NCI-H2227 (cell line): ENCODE measurements at regions not wholly inside any gene's neighbourhood (a gene's known extent, or its start where the extent isn't known, plus 50 kb on each side); places are given as distances from the start of the nearest gene placed in this dataset.

Experiments used
- DNase-seq: peaks from one replicate; lab custom pipeline; 2025; ENCODE audit not compliant: unreplicated experiment; lab: John Stamatoyannopoulos, UW

DNA sequence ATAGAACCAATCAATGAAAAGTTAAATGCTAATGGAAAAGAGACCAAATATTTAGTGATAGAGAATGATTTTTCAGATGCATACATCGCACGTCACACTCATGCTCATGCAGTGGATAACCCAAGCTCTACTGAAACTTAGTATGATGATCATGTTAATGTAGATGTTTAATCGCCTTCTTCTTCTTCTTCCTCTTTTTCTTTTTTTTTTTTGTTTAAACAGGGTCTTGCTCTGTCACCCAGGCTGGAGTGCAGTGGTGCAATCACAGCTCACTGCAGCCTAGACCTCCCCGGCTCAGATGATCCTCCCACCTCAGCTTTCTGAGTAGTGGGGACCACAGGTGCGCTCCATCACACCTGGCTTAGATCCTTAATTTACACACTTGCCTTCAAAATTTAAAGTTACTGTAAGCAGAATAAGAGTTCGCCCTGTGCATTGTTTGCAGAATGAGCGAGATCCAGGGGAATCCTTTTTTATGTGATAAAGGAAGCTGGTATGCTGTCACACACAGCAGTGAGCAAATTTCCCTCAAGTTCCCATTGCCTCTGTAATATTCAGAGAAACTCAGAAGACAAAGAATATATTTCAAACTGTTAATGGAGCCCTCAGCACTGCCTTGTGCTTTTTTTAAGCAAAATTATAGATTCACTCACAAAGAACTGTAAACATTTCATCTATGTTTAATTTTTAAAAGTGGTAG, 194.2 kb upstream of the SGK1 start:
- DNase-seq: no peak

GRCh38 chr6:134510920-134511319, 193.0 kb upstream of the SGK1 start:
- DNase-seq: no peak

GRCh38 chr6:134510142-134510541, 192.2 kb upstream of the SGK1 start:
- DNase-seq: no peak

- DNase-seq: no peak
Measured at GRCh38 chr6:134508862-134509498, 191.1 kb upstream of the SGK1 start.

GRCh38 chr6:134506162-134506561, 188.2 kb upstream of the SGK1 start:
- no peak for DNase-seq

DNA sequence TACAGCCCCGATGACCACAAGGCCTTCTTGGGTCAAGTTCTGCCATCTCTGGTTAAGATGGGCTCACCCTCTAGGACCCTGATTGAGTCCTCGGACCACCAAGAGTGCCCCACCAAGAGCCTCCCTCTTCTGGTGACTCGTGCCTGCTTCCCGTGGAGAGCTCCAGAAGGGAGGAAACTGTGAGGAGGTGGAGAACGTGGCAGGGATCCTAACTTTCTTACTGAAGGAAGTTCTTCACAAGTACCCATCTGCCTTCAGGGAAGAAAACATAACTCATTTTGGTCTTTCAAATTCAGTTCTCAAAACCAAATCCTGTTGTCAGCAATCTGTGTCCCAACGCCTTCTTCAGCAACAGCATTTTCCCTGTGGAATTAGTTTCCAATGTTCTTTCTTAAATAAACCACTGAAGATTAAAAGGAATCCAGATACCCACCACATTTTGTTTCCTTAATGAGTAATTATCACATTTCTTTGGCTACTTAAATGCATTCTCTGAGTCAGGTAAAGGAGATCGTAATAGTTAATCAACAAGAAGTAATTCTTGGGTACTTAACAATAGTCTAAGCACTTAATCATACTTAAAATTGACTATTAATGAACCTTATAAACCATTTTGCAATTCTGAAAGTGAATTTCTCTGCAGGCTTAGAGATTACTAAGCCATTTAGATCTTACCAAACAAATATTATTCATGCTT, 185.8 kb upstream of the SGK1 start:
- DNase-seq: no peak

DNA sequence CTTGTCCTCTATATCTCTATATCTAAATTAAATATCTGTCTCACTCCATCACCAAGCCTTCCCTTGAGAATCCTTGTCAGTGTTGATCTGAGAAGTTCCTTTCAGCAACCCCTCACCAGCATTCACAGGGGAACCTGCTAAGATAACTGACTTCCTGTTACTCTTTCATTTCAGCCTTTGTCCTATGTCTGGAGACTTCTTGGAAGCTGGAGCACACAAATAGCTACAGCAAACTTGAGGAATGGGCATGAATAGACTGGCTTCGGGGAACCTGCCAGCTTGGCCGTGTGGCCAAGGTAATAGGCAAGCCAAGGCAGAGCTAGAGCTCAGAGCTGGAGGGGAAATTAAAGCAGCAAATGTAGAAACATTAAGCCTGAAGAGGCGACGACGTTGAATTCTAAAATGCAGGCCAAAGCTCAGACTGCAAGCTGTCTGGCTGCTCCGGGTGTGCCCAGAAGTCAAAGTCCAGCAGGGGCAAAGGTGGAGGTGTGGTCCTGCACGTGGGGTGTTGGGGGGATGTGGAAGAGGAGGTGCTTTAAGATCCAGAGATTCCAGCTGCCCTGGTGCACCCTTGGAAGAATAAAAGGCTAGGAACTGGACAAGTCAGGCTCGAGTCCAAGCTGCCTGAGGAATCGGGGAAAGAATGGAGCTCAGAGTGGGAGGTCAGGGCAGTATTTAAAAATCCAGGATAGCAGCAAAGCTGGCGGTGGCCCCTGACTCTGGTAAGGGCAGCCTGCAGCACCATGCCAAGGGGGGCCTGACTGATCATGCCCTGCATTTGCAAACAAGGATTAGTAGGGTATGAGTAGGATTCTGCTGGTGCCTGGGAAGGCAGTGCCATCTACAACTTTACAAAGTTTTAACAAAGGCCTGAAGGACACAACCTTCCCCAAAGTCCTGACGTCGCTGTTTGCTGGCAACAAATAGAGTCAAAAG, 185.0 kb upstream of the SGK1 start:
- no peak for DNase-seq

DNA sequence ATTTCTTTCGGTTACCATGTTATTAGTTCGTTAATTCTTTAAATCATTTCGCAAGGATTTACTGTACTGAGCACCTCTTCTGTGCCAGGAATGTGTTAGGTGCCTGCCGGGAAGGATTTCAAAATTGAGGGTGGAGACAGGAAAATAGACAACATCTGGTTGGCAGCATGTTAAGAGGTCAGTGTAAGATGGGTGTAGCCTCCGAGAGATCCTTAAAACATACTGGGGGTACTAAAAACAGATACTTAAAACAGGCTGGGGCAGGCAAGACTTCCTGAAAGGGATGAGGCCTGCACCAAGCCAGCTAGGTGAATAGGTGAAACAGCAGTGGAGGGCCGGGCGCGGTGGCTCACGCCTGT, 178.0 kb upstream of the SGK1 start:
- DNase-seq: no peak

DNA sequence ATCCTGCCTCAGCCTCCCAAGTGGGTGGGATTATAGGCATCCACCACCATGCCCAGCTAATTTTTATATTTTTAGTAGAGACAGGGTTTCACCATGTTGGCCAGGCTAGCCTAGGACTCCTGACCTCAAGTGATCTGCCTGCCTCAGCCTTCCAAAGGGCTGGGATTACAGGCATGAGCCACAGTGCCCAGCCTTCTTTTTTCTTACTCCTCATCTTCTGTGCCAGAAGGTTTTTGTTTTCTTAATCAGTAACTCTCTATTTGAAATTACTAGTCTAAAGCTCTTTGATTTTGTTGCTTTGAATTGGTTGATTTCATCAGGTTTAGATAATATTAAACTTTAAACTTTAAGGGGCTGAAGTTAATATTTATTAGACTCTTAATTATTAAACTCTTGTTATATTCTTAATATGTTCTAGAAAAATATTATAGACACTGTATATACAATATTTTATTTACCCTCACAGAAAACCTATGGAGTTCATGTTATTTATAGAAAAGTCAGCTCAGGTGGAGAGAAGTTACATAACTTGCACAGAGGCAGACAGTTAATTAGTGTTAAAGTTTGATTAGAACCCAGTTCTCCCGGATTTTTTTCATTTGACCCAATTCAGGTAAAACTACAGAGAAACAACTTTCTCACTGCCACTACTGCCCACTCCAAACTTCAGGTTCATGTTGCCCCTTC, 177.4 kb upstream of the SGK1 start:
- DNase-seq: no peak

- no peak for DNase-seq
Measured at GRCh38 chr6:134493789-134494188, 175.9 kb upstream of the SGK1 start.

DNA sequence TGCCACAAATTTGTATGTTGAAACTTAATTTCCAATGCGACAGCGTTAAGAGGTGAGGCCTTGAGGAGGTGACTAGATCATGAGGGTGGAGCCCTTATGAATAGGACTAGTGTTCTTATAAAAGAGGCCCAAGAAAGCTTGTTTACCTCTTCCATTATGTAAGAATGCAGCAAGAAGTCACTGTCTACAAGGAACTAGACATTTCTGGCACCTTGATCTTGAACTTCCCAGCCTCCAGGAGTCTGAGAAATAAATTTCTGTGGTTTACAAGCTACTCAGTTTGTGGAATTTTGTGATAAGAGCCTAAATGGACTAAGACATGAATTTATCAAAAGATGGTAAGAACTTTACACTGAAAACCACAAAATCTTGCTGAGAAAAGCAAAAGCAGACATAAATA, 173.6 kb upstream of the SGK1 start:
- no peak for DNase-seq

DNA sequence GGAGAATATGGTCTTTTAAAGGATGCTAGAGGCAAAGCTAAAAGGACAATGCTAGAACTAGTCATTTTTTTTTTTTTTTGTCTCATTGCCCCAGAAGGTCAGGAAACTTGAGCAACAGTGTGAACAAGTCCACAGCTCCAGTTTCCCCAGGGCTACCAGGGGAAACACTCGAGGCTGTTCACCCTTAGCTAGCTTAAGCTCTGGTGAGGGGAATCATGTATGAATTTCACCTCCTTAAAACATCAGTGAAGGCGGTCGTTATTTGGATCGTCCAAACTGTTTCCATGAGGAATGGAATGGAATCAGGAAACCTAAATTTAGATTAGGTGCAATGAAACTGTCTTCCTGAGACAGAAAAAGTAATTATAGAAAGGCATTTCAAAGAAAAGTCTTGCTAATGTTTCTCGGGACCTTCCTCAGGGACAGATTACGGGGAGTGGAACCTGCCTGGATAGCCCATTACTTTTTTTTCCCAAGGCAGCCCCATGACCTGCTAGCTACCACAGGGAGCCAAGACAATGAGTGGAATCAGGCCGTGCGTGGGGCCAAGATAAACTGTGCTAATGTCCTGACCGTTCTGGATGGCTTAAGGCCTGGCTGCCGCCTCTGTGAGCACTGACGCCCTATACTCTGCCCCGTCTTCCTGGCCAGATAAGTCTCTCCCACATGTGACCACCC, 164.8 kb upstream of the SGK1 start:
- no peak for DNase-seq

DNA sequence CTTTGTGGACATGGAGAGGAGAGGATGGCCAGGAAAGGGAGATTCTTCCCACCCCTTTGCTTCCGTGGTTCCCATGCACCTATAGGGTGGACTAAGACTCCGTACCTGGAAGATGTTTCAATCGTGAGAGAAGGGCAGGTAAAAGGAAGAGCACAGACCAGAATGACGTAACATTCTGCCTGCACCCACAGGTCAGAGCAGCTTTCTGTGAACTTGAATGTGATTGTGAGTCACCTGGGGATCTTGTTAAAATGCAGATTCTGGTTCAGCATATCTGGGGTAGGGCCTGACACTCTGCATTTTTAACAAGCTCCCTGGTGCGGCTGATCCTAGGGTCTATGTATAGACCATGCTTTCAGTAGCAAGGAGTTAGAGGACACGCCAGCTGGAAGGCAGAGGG, 164.1 kb upstream of the SGK1 start:
- DNase-seq: no peak

DNA sequence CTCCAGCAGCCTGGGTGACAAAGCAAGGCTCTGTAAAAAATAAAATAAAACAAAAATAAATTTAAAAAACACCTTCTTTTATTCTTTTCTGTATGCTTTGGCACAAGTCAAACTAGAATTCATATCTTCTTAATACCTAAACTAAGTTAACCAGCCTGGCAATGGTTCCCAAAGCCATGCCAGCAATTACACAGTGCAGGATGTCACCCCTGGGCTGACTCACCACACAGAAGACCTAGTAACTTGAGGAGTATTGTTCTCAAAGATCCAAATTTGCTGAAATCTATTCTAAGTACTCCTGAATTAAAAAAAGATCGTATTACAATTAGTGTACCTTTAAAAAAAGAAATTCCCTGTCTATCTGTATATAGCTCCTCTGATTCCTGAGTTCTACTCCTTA, 162.7 kb upstream of the SGK1 start:
- no peak for DNase-seq

DNA sequence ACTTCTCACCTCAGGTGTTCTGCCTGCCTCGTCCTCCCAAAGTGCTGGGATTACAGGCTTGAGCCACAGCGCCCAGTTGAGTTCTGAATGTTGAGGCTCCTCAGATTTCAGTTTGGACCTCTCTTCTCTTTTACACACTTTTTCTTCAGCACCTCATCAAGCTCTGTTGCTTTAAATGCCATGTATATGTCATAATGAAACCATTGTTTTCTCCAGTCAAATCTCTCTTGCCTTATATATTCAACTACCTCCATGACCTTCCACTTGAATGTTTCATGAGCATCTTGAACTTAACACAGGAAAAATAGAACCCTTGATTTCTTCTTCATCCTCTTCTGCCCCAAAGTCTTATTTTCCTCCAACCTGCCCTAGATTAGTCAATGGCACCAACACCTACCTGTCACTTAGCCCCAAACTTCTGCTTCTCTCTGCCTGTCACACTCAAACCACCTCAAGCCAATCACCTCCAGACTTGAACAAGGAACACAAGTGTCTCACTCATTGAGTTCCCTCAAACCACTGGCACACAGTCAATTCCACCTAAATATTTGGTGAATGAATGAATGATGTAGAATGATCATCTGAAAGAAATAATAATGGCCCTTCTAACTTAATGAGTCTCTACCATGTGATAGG, 161.0 kb upstream of the SGK1 start:
- DNase-seq: no peak

DNA sequence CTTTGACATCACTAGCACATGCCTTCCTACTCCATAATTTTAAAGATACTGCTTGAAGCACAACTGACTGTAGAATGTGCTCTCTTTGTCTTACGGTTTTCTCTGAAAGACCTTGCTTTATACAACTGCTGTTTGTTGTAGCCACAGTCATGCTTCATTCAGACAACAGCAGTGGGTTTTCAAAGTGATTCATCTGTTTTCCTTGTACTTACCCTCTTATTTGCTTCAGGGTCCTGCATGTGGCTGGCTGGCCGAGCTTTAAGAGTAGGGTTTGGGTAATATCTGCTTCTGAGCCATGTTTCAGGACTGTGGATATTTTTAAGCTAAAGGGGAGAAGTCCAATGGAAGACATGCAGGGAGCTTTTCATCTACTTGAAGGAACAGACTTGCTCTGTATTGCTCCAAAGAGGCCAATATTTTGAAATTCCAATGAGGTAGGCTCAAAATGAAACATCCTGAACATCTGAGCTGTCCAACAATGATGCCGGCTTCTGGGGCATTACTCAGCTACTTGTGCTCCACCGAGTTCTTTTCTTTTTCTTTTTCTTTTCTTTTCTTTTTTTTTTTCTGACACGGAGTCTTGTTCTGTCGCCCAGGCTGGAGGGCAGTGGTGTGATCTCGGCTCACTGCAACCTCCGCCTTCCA, 160.2 kb upstream of the SGK1 start:
- DNase-seq: no peak

GRCh38 chr6:134474955-134475354, 157.0 kb upstream of the SGK1 start:
- DNase-seq: no peak

DNA sequence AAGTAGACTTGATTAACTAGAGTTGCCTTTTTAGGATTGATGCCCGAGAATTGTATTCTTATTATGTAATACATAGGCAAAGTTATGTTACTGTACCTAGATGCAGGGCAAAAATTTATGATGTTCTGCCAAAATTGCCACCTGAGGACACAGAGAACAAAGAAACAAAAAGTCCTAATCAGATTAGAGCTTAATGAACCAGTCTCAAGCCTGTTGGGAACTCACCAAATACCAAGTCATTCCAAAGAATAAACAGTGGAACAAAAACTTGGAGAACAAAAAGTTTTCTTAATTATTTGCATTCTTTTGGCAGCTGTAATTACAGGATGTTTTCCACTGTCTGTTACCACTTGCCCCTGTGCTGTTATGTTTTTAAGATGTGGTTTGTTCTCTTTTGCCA, 154.7 kb upstream of the SGK1 start:
- DNase-seq: no peak

- DNase-seq: no peak
Measured at GRCh38 chr6:134472046-134472445, 154.1 kb upstream of the SGK1 start.
